K562 (cell line): ENCODE measurements at regions not wholly inside any gene's neighbourhood (a gene's known extent, or its start where the extent isn't known, plus 50 kb on each side); places are given as distances from the start of the nearest gene placed in this dataset.

ENCODE experiments used
- ATAC-seq: fragments of 200-7000 bp; cut with Tn5 transposase; 3 replicates; pipeline ENCODE4 v1.9.1; 2020; ENCODE audit warnings: moderate library complexity
- BruUV-seq: library from RNA; stranded (reverse); fragments of 400-500 nt; replicated peaks from 2 replicates; lab custom pipeline; 2021; lab: Mats Ljungman, UMichigan
- CTCF ChIA-PET: fragments of 300-600 bp; formaldehyde crosslinking; extraction: SDS; loops from one replicate; lab custom pipeline; 2021; ENCODE audit warnings: low intra/inter-chr PET ratio; lab: Yijun Ruan, JAX
- POLR2A ChIA-PET: fragments of 300-600, 350-650 bp; sonication (Branson Sonifier 250); formaldehyde crosslinking; extraction: SDS; loops from one replicate; lab custom pipeline; 2021; ENCODE audit warnings: antibody characterized with exemption, inconsistent platforms; lab: Yijun Ruan, JAX
- DNase-seq, 4 experiments: peaks; one replicate each; pipeline versions ENCODE4 v3.0.0 to v3.0.0-alpha.2; 2011 to 2018; ENCODE audit warnings: low spot score in 3 of 4, mixed read lengths in 3 of 4; ENCODE audit errors: extremely low read depth in 1 of 4
- FAIRE-seq: peaks from 2 replicates; lab custom pipeline; 2011; peaks lifted over from hg19 to GRCh38; lab: Jason Lieb, UNC
- H2AFZ ChIP-seq: 2 replicates; pipeline ENCODE4 v1.6.0; 2011; ENCODE audit warnings: low read depth, low read length, control low read depth, inconsistent platforms
- H3K27ac ChIP-seq: fragments of 200-600 bp; 3 replicates; pipeline ENCODE4 v1.8.0; 2011; ENCODE audit warnings: low read depth, mild to moderate bottlenecking, control low read depth, inconsistent platforms, low read length, moderate library complexity, mixed read lengths; ENCODE audit errors: extremely low read depth
- H3K27me3 ChIP-seq, 2 experiments: fragments of 300-600 bp in 1 of 2; 2 replicates in 1 of 2; 3 replicates in 1 of 2; pipeline versions ENCODE4 v1.6.0 to v1.8.0; 2011; ENCODE audit warnings: inconsistent platforms in 2 of 2, low read length in 2 of 2, mild to moderate bottlenecking in 1 of 2, mixed read lengths in 1 of 2, moderate library complexity in 1 of 2; ENCODE audit not compliant: control insufficient read depth in 2 of 2, insufficient read depth in 2 of 2
- H3K36me3 ChIP-seq: fragments of 300-600 bp; 3 replicates; pipeline ENCODE4 v1.8.0; 2011; ENCODE audit warnings: mild to moderate bottlenecking, low read length, inconsistent platforms; ENCODE audit not compliant: control insufficient read depth, insufficient read depth
- H3K4me1 ChIP-seq, 2 experiments: fragments of 200-600 bp in 1 of 2; replicated peaks in 1 of 2; 2 replicates in 1 of 2; 3 replicates in 1 of 2; pipeline versions ENCODE4 v1.5.1 to v1.8.0; 2011; ENCODE audit warnings: inconsistent platforms in 2 of 2, low read length in 2 of 2, mild to moderate bottlenecking in 1 of 2, mixed read lengths in 1 of 2, moderate library complexity in 1 of 2; ENCODE audit not compliant: control insufficient read depth in 2 of 2, insufficient read depth in 2 of 2
- H3K4me2 ChIP-seq: 2 replicates; pipeline ENCODE4 v1.6.1; 2011; ENCODE audit warnings: low read length, control low read depth, inconsistent platforms, mixed read lengths; ENCODE audit not compliant: insufficient read depth
- H3K4me3 ChIP-seq: fragments of 200-600 bp; sonication (generic), shearing (Covaris generic); 2 replicates; pipeline ENCODE4 v1.5.1; 2016; ENCODE audit warnings: control low read depth, inconsistent platforms
- H3K79me2 ChIP-seq: fragments of 200-600 bp; 3 replicates; pipeline ENCODE4 v1.8.0; 2011; ENCODE audit warnings: low read length, inconsistent platforms; ENCODE audit not compliant: control insufficient read depth, insufficient read depth
- H3K9ac ChIP-seq, 2 experiments: 2 replicates each; pipeline versions ENCODE4 v1.6.0 to v1.6.1; 2011; ENCODE audit warnings: low read depth in 2 of 2, low read length in 2 of 2, control low read depth in 1 of 2, inconsistent platforms in 1 of 2, mild to moderate bottlenecking in 1 of 2, mixed read lengths in 1 of 2; ENCODE audit not compliant: insufficient read depth in 1 of 2
- H3K9me1 ChIP-seq: one replicate; pipeline ENCODE4 v1.6.0; 2011; ENCODE audit warnings: inconsistent platforms, mild to moderate bottlenecking, low read length, moderate library complexity; ENCODE audit not compliant: control insufficient read depth, insufficient read depth
- H3K9me3 ChIP-seq: replicated peaks from 2 replicates; pipeline ENCODE4 v1.5.1; 2011; ENCODE audit warnings: low read depth, low read length, inconsistent platforms; ENCODE audit not compliant: control insufficient read depth, insufficient read depth
- H4K20me1 ChIP-seq: replicated peaks from 2 replicates; pipeline ENCODE4 v1.6.1; 2011; ENCODE audit warnings: low read length, inconsistent platforms, mixed read lengths; ENCODE audit not compliant: control insufficient read depth, insufficient read depth
- EP300 ChIP-seq: IDR thresholded peaks from 2 replicates; pipeline ENCODE4 v1.6.1; 2012; ENCODE audit warnings: low read length, improper control_type of control experiment
- FOXK2 ChIP-seq, 2 experiments: fragments of 450-650 bp; IDR thresholded peaks in 1 of 2; conservative IDR thresholded peaks in 1 of 2; 2 replicates each; pipeline ENCODE4 v1.6.1; 2016; ENCODE audit warnings: low read depth in 2 of 2, mild to moderate bottlenecking in 1 of 2
- JUNB ChIP-seq: fragments of 450-650 bp; formaldehyde crosslinking; conservative IDR thresholded peaks from 2 replicates; pipeline ENCODE4 v1.4.0; 2020; ENCODE audit warnings: mild to moderate bottlenecking
- KHSRP ChIP-seq: fragments of 450-650 bp; IDR thresholded peaks from 2 replicates; pipeline ENCODE4 v1.6.1; 2017
- NR2F6 ChIP-seq: fragments of 450-650 bp; formaldehyde crosslinking; IDR thresholded peaks from 2 replicates; pipeline ENCODE4 v1.4.0; 2020; ENCODE audit warnings: mild to moderate bottlenecking
- SNRNP70 ChIP-seq: fragments of 200-400 bp; formaldehyde crosslinking; optimal IDR thresholded peaks from 2 replicates; pipeline ENCODE3; 2017; ENCODE audit warnings: low read depth, low read length
- THAP12 ChIP-seq: fragments of 250-450 bp; sonication (Bioruptor Pico); IDR thresholded peaks from 2 replicates; pipeline ENCODE4 v1.9.0; 2021; ENCODE audit warnings: mild to moderate bottlenecking, inconsistent platforms
- TRIM28 ChIP-seq: fragments of 450-650 bp; IDR thresholded peaks from 2 replicates; pipeline ENCODE4 v1.6.1; 2017
- TSC22D4 ChIP-seq: fragments of 450-650 bp; IDR thresholded peaks from 2 replicates; pipeline ENCODE4 v1.6.1; 2016; ENCODE audit warnings: missing genetic modification characterization, missing biosample characterization, control low read depth
- ZBTB26 ChIP-seq: fragments of 450-650 bp; formaldehyde crosslinking; IDR thresholded peaks from 2 replicates; pipeline ENCODE4 v1.4.0; 2022; ENCODE audit warnings: missing genetic modification characterization
- ZFP30 ChIP-seq: fragments of 250-450 bp; sonication (Bioruptor Pico); IDR thresholded peaks from 2 replicates; pipeline ENCODE4 v1.8.0; 2022; ENCODE audit warnings: moderate library complexity, mild to moderate bottlenecking, inconsistent platforms, borderline replicate concordance
- ZNF134 ChIP-seq: fragments of 250-450 bp; sonication (Bioruptor Pico); conservative IDR thresholded peaks from 2 replicates; pipeline ENCODE4 v1.4.0; 2020
- ZNF263 ChIP-seq: sonication (generic); formaldehyde crosslinking; IDR thresholded peaks from 2 replicates; pipeline ENCODE4 v1.8.0; 2022; ENCODE audit warnings: mild to moderate bottlenecking, missing genetic modification reagents, borderline replicate concordance
- ZNF408 ChIP-seq: fragments of 250-450 bp; sonication (Bioruptor Pico); IDR thresholded peaks from 2 replicates; pipeline ENCODE4 v1.4.0; 2020; ENCODE audit warnings: low read depth, mild to moderate bottlenecking, moderate library complexity
- ZNF586 ChIP-seq: fragments of 450-650 bp; formaldehyde crosslinking; conservative IDR thresholded peaks from 2 replicates; pipeline ENCODE4 v1.4.0; 2020; ENCODE audit warnings: mild to moderate bottlenecking, moderate library complexity
- ZSCAN32 ChIP-seq: fragments of 450-650 bp; formaldehyde crosslinking; IDR thresholded peaks from 2 replicates; pipeline ENCODE4 v1.4.0; 2020; ENCODE audit warnings: mild to moderate bottlenecking, moderate library complexity
- WGBS: fragments of 100-300 bp; shearing (Covaris generic); methylation state at CpG from one replicate; pipeline ENCODE4 v1.1.6; 2016; ENCODE audit warnings: low coverage, mixed read lengths; ENCODE audit not compliant: insufficient coverage; ENCODE audit errors: missing lambda C conversion rate; 5-methylcytosine and 5-hydroxymethylcytosine counted together
- in situ Hi-C: fragments of 300-500 bp; cut with MboI; formaldehyde crosslinking; loops from 4 replicates; pipeline ENCODE4 v1.15.0; 2018; ENCODE audit warnings: inconsistent platforms, mixed read lengths
- intact Hi-C: fragments of 100-400 bp; cut with micrococcal nuclease; formaldehyde crosslinking; loops from 2 replicates; pipeline ENCODE4 v1.14.2; 2022
- TF ChIP-seq, protein P1 (sequence below): fragments of 250-450 bp; sonication (Bioruptor Pico); IDR thresholded peaks from 2 replicates; pipeline ENCODE4 v1.4.0; 2020; ENCODE audit warnings: mild to moderate bottlenecking, moderate library complexity, borderline replicate concordance

- no peak for DNase-seq
- H2AFZ ChIP-seq, result no peak overlapping the region
- ChIA-PET POLR2A (no interaction called here), CTCF (no interaction called here)
- H3K27ac ChIP-seq, result no peak overlapping the region
- H3K9me3 ChIP-seq, result no peaks in the 10 kb centered on the region
- no peak overlapping the region for H3K9ac ChIP-seq
- FAIRE-seq, result no peak
- intact Hi-C loops (no loop called here), in situ Hi-C loops (no loop called here)
- H3K9me1 ChIP-seq, result no peaks in the 10 kb centered on the region
- ATAC-seq, result no peak
- 0% methylated on average over 1 of the region's 1 CpG for WGBS
- BruUV-seq, result no TSS peak
- H3K4me3 ChIP-seq, result no peak overlapping the region
- H3K36me3 ChIP-seq, result no peaks in the 10 kb centered on the region
- H3K79me2 ChIP-seq, result no peaks in the 10 kb centered on the region
- no peaks in the 10 kb centered on the region for H3K27me3 ChIP-seq
- no peaks in the 10 kb centered on the region for H3K4me1 ChIP-seq
- no peaks in the 10 kb centered on the region for H4K20me1 ChIP-seq
- no peak for TF ChIP-seq KHSRP
- no peak for TF ChIP-seq ZNF134 (CRISPR knock-in tag)
- TF ChIP-seq, protein P1, sequence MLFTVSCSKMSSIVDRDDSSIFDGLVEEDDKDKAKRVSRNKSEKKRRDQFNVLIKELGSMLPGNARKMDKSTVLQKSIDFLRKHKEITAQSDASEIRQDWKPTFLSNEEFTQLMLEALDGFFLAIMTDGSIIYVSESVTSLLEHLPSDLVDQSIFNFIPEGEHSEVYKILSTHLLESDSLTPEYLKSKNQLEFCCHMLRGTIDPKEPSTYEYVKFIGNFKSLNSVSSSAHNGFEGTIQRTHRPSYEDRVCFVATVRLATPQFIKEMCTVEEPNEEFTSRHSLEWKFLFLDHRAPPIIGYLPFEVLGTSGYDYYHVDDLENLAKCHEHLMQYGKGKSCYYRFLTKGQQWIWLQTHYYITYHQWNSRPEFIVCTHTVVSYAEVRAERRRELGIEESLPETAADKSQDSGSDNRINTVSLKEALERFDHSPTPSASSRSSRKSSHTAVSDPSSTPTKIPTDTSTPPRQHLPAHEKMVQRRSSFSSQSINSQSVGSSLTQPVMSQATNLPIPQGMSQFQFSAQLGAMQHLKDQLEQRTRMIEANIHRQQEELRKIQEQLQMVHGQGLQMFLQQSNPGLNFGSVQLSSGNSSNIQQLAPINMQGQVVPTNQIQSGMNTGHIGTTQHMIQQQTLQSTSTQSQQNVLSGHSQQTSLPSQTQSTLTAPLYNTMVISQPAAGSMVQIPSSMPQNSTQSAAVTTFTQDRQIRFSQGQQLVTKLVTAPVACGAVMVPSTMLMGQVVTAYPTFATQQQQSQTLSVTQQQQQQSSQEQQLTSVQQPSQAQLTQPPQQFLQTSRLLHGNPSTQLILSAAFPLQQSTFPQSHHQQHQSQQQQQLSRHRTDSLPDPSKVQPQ, result no peak
- TF ChIP-seq JUNB (CRISPR knock-in tag), result no peak
- no peak for TF ChIP-seq ZSCAN32 (CRISPR knock-in tag)
- no peak for TF ChIP-seq TSC22D4 (tag)
- no peak for TF ChIP-seq EP300
- TF ChIP-seq NR2F6, result no peak
- no peak for TF ChIP-seq ZNF408 (CRISPR knock-in tag)
- no peak for TF ChIP-seq ZNF263 (CRISPR knock-in tag)
- TF ChIP-seq THAP12 (CRISPR knock-in tag), result no peak
- TF ChIP-seq ZNF586 (CRISPR knock-in tag), result no peak
- TF ChIP-seq TRIM28, result no peak
- no peak for TF ChIP-seq FOXK2 (conservative IDR thresholded peaks at IDR 0.05 in 1 of 2, IDR thresholded peaks at IDR 0.05 in 1 of 2; ENCODE audit: low read depth in 2 of 2)
- TF ChIP-seq ZFP30 (CRISPR knock-in tag), result no peak
- TF ChIP-seq ZBTB26 (CRISPR knock-in tag), result no peak
- no peak for TF ChIP-seq SNRNP70
- no peak overlapping the region for H3K4me2 ChIP-seq
Observed at GRCh38 chr5:90071066-90071465, 338.5 kb downstream of the CETN3 start.
